Coronary artery (tissue), 2 donors: ENCODE measurements at regions not wholly inside any gene's neighbourhood (a gene's known extent, or its start where the extent isn't known, plus 50 kb on each side); places are given as distances from the start of the nearest gene placed in this dataset.

Source experiments
- DNase-seq: peaks from one replicate; pipeline ENCODE4 v3.0.0-alpha.2; 2017; ENCODE audit warnings: low spot score
- H3K27ac ChIP-seq, 2 donors: fragments of 200-600 bp; sonication (generic); one replicate each; pipeline ENCODE4 v1.5.1; 2016 to 2019
- H3K4me3 ChIP-seq: fragments of 200-600 bp; sonication (generic); 2 replicates; pipeline ENCODE4 v1.5.1; 2016; ENCODE audit warnings: mild to moderate bottlenecking, moderate library complexity
- CTCF ChIP-seq: fragments of 200-600 bp; sonication (generic); IDR thresholded peaks from one replicate; pipeline ENCODE4 v1.5.1; 2019; ENCODE audit warnings: antibody characterized with exemption

GRCh38 chr14:98798099-98798498 is 473.9 kb downstream of the BCL11B start:
- DNase-seq, result no peak
- Histone ChIP-seq H3K4me3 (no peak overlapping the region), H3K27ac (no peak overlapping the region)
- no peak for TF ChIP-seq CTCF

GRCh38 chr14:98799891-98800290 is 472.1 kb downstream of the BCL11B start:
- no peak overlapping the region for H3K27ac ChIP-seq
- TF ChIP-seq CTCF, result no peak
- DNase-seq, result no peak
- no peak overlapping the region for H3K4me3 ChIP-seq

- Histone ChIP-seq H3K4me3 (no peak overlapping the region), H3K27ac (no peak overlapping the region)
- TF ChIP-seq CTCF, result no peak
- DNase-seq, result no peak
Measured at GRCh38 chr14:98802044-98802443, 470.0 kb downstream of the BCL11B start.

GRCh38 chr14:98803196-98803595 is 468.8 kb downstream of the BCL11B start:
- no peak for DNase-seq
- Histone ChIP-seq H3K4me3 (no peak overlapping the region), H3K27ac (no peak overlapping the region)
- no peak for TF ChIP-seq CTCF

- no peak overlapping the region for H3K27ac ChIP-seq
- TF ChIP-seq CTCF, result no peak
- H3K4me3 ChIP-seq, result no peak overlapping the region
- no peak for DNase-seq
Measured at GRCh38 chr14:98808494-98809407, 463.2 kb downstream of the BCL11B start.

GRCh38 chr14:98816195-98816594 is 455.8 kb downstream of the BCL11B start:
- no peak for TF ChIP-seq CTCF
- no peak overlapping the region for H3K4me3 ChIP-seq
- no peak for DNase-seq
- H3K27ac ChIP-seq, result no peak overlapping the region

GRCh38 chr14:98816720-98817119 is 455.3 kb downstream of the BCL11B start:
- DNase-seq, result no peak
- no peak for TF ChIP-seq CTCF
- no peak overlapping the region for H3K27ac ChIP-seq
- no peak overlapping the region for H3K4me3 ChIP-seq
